ENCODE measurements at regions not wholly inside any gene's neighbourhood (a gene's known extent, or its start where the extent isn't known, plus 50 kb on each side); places are given as distances from the start of the nearest gene placed in this dataset.

DNA sequence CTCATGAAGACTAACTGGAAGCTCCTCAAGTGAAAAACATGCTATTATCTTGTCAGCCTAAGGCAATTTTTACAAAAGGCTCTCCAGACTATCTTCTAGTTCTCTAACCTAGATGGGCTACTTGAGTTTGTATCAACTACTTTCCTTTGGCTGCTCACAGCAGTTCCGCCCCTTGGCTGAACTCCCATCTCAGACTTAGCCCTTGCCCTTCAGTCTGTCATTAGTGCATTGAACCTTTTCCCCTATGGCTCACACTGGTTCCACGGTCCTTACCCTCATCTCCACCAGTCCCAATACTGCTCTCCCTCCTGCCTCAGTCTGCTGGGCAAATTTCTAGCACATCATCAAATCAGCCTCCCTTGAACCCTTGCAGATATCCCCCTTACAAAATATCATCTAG is 362.3 kb downstream of the PPP1R2C start:
- TF ChIP-seq POLR2AphosphoS5 (IDR thresholded peaks at IDR 0.05; ENCODE audit: low read depth): no peak
- TF ChIP-seq, protein P1, sequence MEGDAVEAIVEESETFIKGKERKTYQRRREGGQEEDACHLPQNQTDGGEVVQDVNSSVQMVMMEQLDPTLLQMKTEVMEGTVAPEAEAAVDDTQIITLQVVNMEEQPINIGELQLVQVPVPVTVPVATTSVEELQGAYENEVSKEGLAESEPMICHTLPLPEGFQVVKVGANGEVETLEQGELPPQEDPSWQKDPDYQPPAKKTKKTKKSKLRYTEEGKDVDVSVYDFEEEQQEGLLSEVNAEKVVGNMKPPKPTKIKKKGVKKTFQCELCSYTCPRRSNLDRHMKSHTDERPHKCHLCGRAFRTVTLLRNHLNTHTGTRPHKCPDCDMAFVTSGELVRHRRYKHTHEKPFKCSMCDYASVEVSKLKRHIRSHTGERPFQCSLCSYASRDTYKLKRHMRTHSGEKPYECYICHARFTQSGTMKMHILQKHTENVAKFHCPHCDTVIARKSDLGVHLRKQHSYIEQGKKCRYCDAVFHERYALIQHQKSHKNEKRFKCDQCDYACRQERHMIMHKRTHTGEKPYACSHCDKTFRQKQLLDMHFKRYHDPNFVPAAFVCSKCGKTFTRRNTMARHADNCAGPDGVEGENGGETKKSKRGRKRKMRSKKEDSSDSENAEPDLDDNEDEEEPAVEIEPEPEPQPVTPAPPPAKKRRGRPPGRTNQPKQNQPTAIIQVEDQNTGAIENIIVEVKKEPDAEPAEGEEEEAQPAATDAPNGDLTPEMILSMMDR (IDR thresholded peaks at IDR 0.05; ENCODE audit: insufficient read depth, low read length): no peak
- TF ChIP-seq SPI1 (IDR thresholded peaks at IDR 0.05; ENCODE audit: borderline replicate concordance, low read depth): no peak
- TF ChIP-seq, protein P2, sequence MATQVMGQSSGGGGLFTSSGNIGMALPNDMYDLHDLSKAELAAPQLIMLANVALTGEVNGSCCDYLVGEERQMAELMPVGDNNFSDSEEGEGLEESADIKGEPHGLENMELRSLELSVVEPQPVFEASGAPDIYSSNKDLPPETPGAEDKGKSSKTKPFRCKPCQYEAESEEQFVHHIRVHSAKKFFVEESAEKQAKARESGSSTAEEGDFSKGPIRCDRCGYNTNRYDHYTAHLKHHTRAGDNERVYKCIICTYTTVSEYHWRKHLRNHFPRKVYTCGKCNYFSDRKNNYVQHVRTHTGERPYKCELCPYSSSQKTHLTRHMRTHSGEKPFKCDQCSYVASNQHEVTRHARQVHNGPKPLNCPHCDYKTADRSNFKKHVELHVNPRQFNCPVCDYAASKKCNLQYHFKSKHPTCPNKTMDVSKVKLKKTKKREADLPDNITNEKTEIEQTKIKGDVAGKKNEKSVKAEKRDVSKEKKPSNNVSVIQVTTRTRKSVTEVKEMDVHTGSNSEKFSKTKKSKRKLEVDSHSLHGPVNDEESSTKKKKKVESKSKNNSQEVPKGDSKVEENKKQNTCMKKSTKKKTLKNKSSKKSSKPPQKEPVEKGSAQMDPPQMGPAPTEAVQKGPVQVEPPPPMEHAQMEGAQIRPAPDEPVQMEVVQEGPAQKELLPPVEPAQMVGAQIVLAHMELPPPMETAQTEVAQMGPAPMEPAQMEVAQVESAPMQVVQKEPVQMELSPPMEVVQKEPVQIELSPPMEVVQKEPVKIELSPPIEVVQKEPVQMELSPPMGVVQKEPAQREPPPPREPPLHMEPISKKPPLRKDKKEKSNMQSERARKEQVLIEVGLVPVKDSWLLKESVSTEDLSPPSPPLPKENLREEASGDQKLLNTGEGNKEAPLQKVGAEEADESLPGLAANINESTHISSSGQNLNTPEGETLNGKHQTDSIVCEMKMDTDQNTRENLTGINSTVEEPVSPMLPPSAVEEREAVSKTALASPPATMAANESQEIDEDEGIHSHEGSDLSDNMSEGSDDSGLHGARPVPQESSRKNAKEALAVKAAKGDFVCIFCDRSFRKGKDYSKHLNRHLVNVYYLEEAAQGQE (IDR thresholded peaks at IDR 0.05; ENCODE audit: insufficient replicate concordance, low read depth): no peak
- TF ChIP-seq GABPA (IDR thresholded peaks at IDR 0.05; ENCODE audit: low read depth): no peak
